B cell (primary cell): ENCODE measurements at regions not wholly inside any gene's neighbourhood (a gene's known extent, or its start where the extent isn't known, plus 50 kb on each side); places are given as distances from the start of the nearest gene placed in this dataset.

Source experiments
- ATAC-seq: fragments of 200-7000 bp; cut with Tn5 transposase; one replicate; pipeline ENCODE4 v1.10.0; 2021; ENCODE audit warnings: low read depth, mild to moderate bottlenecking, moderate number of reproducible peaks, moderate library complexity
- CTCF ChIA-PET: fragments of 350-600 bp; sonication (Branson Sonifier 250); formaldehyde crosslinking; loops from one replicate; lab custom pipeline; 2021; ENCODE audit warnings: antibody characterized with exemption, inconsistent platforms; lab: Charles Lee
- POLR2A ChIA-PET: fragments of 350-600 bp; sonication (Branson Sonifier 250); formaldehyde crosslinking; loops from one replicate; lab custom pipeline; 2021; ENCODE audit warnings: antibody characterized with exemption; lab: Charles Lee
- DNase-seq: peaks from one replicate; pipeline ENCODE4 v3.0.0; 2013
- H2AFZ ChIP-seq: 2 replicates; pipeline ENCODE4 v1.6.1; 2012; ENCODE audit warnings: mild to moderate bottlenecking, low read depth, low read length; ENCODE audit not compliant: insufficient read depth, poor library complexity, severe bottlenecking
- H3K27ac ChIP-seq, 2 donors: 1 replicate in 1 of 2; 2 replicates in 1 of 2; pipeline ENCODE4 v1.5.1; 2012 to 2013; ENCODE audit warnings: low read length in 2 of 2, mild to moderate bottlenecking in 2 of 2, moderate library complexity in 1 of 2
- H3K27me3 ChIP-seq, 4 experiments: fragments of 200-600 bp in 1 of 4; sonication (generic) in 1 of 4; replicated peaks in 1 of 4; 1 replicate in 2 of 4; 2 replicates in 2 of 4; pipeline versions ENCODE4 v1.6.1 to v1.7.0; 2013 to 2016; ENCODE audit warnings: low read length in 3 of 4, mild to moderate bottlenecking in 2 of 4, mixed read lengths in 1 of 4, moderate library complexity in 1 of 4; ENCODE audit not compliant: insufficient read depth in 4 of 4, control insufficient read depth in 3 of 4; ENCODE audit errors: control extremely low read depth in 1 of 4
- H3K36me3 ChIP-seq, 2 experiments: replicated peaks in 1 of 2; 1 replicate in 1 of 2; 2 replicates in 1 of 2; pipeline versions ENCODE4 v1.6.1 to v1.7.1; 2013; ENCODE audit warnings: low read length in 1 of 2; ENCODE audit not compliant: insufficient read depth in 2 of 2, control insufficient read depth in 1 of 2; ENCODE audit errors: control extremely low read depth in 1 of 2, extremely low read depth in 1 of 2
- H3K4me1 ChIP-seq, 2 donors: fragments of 200-600 bp in 1 of 2; sonication (generic) in 1 of 2; 1 replicate in 1 of 2; 2 replicates in 1 of 2; pipeline versions ENCODE4 v1.5.1 to v1.6.1; 2013 to 2017; ENCODE audit warnings: low read length in 2 of 2; ENCODE audit not compliant: control insufficient read depth in 2 of 2, insufficient read depth in 2 of 2
- H3K4me2 ChIP-seq: replicated peaks from 2 replicates; pipeline ENCODE3; 2012; ENCODE audit warnings: mild to moderate bottlenecking, low read depth, low read length; ENCODE audit not compliant: poor library complexity, severe bottlenecking
- H3K4me3 ChIP-seq, 5 experiments: fragments of 200-600 bp in 1 of 5; sonication (generic) in 1 of 5; 1 replicate in 3 of 5; 2 replicates in 2 of 5; pipeline versions ENCODE4 v1.5.1 to v1.7.0; 2011 to 2016; ENCODE audit warnings: low read length in 4 of 5, mild to moderate bottlenecking in 4 of 5, low read depth in 2 of 5, control low read depth in 1 of 5, moderate library complexity in 1 of 5; ENCODE audit not compliant: insufficient read depth in 1 of 5; ENCODE audit errors: control extremely low read depth in 1 of 5, extremely low read depth in 1 of 5
- H3K79me2 ChIP-seq: fragments of 200-600 bp; sonication (generic); one replicate; pipeline ENCODE4 v1.6.0; 2016; ENCODE audit warnings: low read length; ENCODE audit not compliant: control insufficient read depth, insufficient read depth
- H3K9ac ChIP-seq: fragments of 200-600 bp; sonication (generic); 2 replicates; pipeline ENCODE4 v1.6.1; 2017; ENCODE audit warnings: mild to moderate bottlenecking, low read length, moderate library complexity
- H3K9me3 ChIP-seq, 3 donors: one replicate each; pipeline versions ENCODE4 v1.6.1 to v1.7.1; 2013; ENCODE audit warnings: low read length in 2 of 3; ENCODE audit not compliant: control insufficient read depth in 2 of 3, insufficient read depth in 1 of 3; ENCODE audit errors: control extremely low read depth in 1 of 3
- H4K20me1 ChIP-seq: 2 replicates; pipeline ENCODE4 v1.6.0; 2012; ENCODE audit warnings: mild to moderate bottlenecking, low read length; ENCODE audit not compliant: insufficient read depth, control insufficient read depth, poor library complexity, severe bottlenecking
- H3K27ac Mint-ChIP-seq: one replicate; pipeline ENCODE4 v1.8.0; 2021; ENCODE audit warnings: mixed read lengths
- H3K27me3 Mint-ChIP-seq: one replicate; pipeline ENCODE4 v1.8.0; 2021; ENCODE audit warnings: mixed read lengths
- H3K4me1 Mint-ChIP-seq: one replicate; pipeline ENCODE4 v1.8.0; 2021; ENCODE audit warnings: mixed read lengths
- H3K4me3 Mint-ChIP-seq: one replicate; pipeline ENCODE4 v1.8.0; 2021; ENCODE audit warnings: mixed read lengths
- H3K9me3 Mint-ChIP-seq: one replicate; pipeline ENCODE4 v1.8.0; 2022; ENCODE audit warnings: mixed read lengths; ENCODE audit not compliant: insufficient read depth
- CTCF ChIP-seq: fragments of 200-600 bp; IDR thresholded peaks from one replicate; pipeline ENCODE4 v1.8.0; 2022; ENCODE audit warnings: antibody characterized with exemption, mild to moderate bottlenecking
- EZH2 ChIP-seq: IDR thresholded peaks from 2 replicates; pipeline ENCODE4 v1.6.1; 2012; ENCODE audit warnings: borderline replicate concordance, low read depth, mild to moderate bottlenecking, moderate library complexity, low read length; ENCODE audit not compliant: insufficient read depth, poor library complexity, severe bottlenecking
- WGBS: methylation state at CpG from one replicate; pipeline ENCODE4 v1.1.5; 2013; ENCODE audit warnings: missing lambda C conversion rate; ENCODE audit not compliant: insufficient coverage; 5-methylcytosine and 5-hydroxymethylcytosine counted together
- intact Hi-C: fragments of 100-400 bp; cut with micrococcal nuclease; formaldehyde crosslinking; loops from one replicate; pipeline ENCODE4 v1.10.0; 2022

GRCh38 chr17:77001487-77001886 is 133.3 kb downstream of the MGAT5B start:
- no peak overlapping the region for H3K27ac Mint-ChIP-seq

More at GRCh38 chr17:77001487-77001886, 133.3 kb downstream of the MGAT5B start:
- DNase-seq, result no peak
- H3K4me1 ChIP-seq, result peaks cover 23 to 29% of the 10 kb centered on the region in 2 donors
- no peaks in the 10 kb centered on the region for H4K20me1 ChIP-seq
- ChIA-PET CTCF (no interaction called here), POLR2A (no interaction called here)
- TF ChIP-seq EZH2 (no peak), CTCF (no peak)
- no peak overlapping the region for H2AFZ ChIP-seq
- no peak overlapping the region for H3K4me3 ChIP-seq
- H3K9ac ChIP-seq, result no peak overlapping the region
- intact Hi-C loops, result no loop called here
- no peaks in the 10 kb centered on the region for H3K79me2 ChIP-seq
- no peaks in the 10 kb centered on the region for H3K36me3 ChIP-seq
- no peak for ATAC-seq
- no peaks in the 10 kb centered on the region for H3K27me3 ChIP-seq
- H3K4me1 Mint-ChIP-seq, result peaks cover 28% of the 10 kb centered on the region
- H3K27ac ChIP-seq, result no peak overlapping the region
- 100% methylated on average over 1 of the region's 7 CpGs for WGBS
- H3K9me3 ChIP-seq, result no peaks in the 10 kb centered on the region
- H3K27me3 Mint-ChIP-seq, result peaks cover 17% of the 10 kb centered on the region
- no peaks in the 10 kb centered on the region for H3K9me3 Mint-ChIP-seq
- no peak overlapping the region for H3K4me3 Mint-ChIP-seq
- H3K4me2 ChIP-seq, result no peak overlapping the region
